Superior temporal gyrus (tissue), 1 donor: ENCODE measurements at regions not wholly inside any gene's neighbourhood (a gene's known extent, or its start where the extent isn't known, plus 50 kb on each side); places are given as distances from the start of the nearest gene placed in this dataset.

Source experiments
- DNase-seq: peaks from one replicate; pipeline ENCODE4 v3.0.0-alpha.2; 2016; ENCODE audit errors: extremely low spot score

- DNase-seq: no peak
Measured at GRCh38 chr2:10237392-10238321, 65.0 kb upstream of the HPCAL1 start.

GRCh38 chr2:10238396-10238795 is 64.3 kb upstream of the HPCAL1 start:
- DNase-seq: no peak

DNA sequence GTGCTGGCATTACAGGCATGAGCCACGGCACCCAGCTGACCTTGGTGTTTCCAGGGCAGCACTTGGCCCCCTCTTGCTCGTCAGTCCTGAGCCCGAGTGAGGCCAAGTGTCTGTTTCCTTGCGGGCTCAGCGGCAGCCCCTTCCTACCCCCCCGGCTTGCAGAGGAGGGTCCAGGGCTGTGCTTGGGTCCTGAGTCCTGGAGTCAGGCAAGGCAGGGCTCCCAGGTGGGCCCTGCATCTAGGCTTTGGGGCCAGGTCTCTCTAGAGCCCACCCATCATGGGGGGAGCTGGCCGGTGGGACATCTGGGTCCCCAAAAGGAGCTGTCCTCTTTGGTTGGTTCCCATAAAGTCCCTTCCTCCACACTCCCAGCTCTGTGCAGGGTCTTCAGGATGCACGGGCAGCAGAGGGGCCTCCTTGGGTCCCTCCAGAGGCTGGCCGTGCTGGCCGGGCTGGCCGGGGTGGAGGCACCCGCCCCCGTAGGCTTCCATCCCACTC is 63.7 kb upstream of the HPCAL1 start:
- DNase-seq: no peak

DNA sequence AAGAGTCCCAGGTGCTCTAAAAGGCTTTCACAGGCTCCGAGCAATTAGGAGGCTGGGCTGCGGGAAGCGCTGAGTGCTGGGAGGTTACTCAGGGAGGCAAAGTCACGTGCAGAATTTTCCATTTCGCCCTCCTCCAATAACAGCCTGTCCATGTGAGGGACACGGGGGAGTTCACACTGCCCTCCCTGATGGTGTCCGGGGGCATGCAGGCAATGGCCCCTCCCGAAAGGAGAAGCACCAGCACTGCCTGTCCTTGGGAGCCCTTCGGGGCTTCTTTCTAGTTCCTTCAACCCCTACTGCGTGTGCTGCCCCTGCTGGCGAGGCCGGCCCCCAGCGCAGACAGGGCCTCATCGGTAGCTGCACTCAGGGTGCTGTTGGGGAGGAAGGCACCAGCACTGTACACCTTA is 63.1 kb upstream of the HPCAL1 start:
- DNase-seq: no peak

DNA sequence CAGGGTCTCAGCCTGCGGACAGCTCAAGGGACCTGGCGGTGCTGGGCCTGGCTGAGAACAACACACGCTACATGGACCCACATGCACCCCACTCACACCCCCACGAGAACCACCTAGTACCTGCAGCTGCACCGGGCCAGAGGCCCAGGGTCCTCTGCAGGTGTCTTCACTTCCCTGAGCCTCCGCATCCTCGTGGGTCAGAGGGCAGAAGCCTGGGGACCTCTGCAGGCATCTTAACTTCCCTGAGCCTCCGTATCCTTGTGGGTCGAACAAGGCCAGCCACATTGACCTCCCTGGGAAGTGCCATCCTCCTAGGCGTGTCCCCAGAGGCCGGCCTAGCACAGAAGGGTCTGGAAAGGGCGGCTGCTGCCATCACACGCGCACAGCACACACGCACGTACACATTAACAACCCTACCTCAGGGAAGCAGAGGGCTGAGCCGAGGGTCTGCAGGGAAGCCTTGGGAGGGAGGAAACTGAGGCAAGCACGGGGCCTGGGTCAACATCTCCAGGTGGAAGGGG is 62.5 kb upstream of the HPCAL1 start:
- DNase-seq: no peak

DNA sequence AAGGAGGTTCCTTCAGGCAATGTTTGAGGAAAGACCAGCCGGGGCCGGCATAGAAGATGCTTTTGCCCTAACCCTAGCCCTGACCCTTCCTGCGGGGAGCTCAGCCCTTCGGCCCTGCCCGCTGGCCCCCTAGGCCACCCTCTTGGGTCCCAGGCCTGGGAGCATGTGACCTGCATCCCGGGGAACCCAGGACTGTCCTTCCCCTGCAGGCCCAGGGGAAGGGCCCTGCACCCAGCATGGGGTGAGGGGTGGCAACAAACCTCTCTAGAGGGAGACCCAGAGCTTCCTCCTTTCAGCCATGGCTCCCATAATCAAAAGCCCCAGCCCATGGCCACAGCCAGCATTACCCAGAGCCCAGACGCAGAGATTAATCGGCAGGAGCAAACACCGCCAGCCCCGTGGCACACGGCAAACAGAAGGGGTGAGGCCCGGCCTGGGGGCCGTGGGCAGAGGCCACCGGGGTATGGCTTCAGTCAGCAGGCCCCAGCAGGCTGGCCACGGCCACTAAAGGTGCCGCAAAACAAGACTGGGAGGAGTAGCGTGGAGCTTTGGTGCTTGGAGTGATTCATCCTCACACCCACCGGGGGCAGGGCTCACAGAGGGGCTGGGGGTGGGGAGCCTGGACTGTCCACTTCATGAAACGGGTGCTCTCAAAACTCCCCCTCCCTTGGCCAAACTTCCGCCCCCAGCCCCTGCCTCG is 61.6 kb upstream of the HPCAL1 start:
- DNase-seq: no peak

DNA sequence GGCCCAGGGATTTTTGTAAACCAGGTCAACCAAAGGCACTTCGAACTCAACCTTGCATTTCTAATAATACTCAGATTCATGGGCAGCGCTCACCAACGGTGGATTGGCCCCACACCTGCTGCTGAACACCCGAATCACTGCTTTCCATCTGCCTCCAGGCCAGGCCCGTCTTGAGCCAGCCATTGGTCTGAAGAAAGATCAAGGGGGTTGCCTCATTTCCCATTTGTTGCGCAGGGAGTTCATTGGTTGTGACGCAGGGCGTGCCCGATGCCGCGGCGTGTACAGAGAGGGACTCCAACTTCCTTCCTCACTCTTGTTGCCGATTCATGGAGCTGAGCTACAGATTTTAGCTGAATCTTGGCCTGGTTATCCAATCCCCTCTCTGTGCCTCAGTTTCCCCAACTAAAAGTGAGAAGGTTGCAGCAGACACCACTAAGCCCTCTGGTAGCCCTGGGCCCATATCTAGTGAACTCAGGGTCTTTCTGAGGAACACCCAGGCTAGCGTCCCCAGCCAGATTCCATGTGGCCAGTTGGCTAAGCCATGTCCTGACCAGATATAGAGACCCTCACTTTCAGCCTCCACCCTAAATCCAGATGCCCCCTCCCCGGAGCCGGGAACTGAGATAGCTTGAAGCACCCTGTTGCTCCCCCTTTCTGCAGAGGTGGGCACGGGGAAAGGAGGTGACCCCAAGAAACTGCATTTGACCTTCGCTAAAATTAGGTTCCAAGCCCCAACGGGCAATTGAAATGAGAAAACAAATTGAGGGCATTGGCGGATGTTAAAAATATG is 60.9 kb upstream of the HPCAL1 start:
- DNase-seq: no peak

GRCh38 chr2:10242451-10242850 is 60.3 kb upstream of the HPCAL1 start:
- no peak for DNase-seq

DNA sequence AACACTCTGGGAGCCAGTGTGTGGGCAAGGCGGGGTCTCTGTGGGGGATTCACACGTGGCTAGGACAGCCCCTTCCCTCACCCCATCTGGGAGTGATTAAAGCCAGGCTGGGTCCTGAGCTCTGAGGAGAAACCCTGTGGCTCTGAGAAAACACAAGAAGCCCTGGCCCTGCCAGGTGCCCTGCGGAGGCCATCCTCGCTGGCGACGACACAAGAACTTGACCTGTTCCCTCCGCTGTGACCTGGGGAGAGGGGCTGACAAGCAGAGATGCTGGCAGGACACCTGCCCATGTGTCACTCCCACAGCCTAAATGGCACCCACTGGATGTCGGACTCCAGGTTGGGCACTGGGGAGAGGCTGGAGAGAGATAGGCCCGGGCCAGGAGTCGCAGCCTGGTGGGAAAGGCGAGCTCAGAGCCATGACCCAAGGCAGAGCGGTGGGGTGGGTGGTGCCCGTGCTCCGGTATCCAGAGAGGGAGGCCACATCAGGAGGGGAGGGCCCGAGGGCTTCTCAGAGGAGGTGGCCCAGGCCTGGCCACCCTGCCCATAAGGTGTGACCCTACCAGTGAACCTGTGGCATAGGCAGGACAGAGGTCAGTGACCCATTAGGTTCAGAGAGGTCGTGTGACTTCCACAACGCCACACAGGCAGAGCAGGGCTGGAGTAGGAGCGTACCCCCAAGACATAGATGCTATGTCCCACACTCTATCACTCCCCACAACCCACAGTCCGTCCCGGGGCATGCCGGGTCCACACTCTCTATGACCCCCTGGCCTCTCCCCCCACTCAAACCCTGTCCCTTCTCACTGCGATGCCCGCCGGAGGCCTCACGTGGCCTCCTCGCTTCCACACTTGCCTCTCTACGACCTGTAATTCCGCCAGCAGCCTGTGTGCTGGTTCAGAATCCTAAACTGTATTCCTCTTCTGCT is 59.4 kb upstream of the HPCAL1 start:
- DNase-seq: no peak

GRCh38 chr2:10243926-10244270 is 58.8 kb upstream of the HPCAL1 start:
- DNase-seq: no peak

GRCh38 chr2:10245021-10245420 is 57.7 kb upstream of the HPCAL1 start:
- DNase-seq: no peak

DNA sequence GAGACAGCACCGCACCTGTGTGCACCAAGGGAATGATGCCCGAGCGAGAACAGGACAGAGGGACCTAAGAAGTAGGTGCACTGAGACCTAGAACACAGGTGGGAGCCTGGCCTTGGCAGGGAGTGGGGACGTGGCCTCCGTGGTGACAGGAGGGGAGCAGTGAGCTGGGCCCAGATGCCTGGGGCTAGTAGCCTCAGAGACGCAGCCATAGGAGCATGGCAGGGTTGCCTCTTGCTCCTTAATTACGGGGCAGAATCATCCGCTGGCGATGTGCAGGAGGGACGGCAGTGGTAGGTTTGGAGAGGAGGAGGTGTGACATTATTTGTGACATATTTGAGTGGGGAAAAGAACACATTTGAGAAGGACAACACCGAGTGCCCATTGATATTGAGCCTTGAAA is 57.0 kb upstream of the HPCAL1 start:
- DNase-seq: no peak

GRCh38 chr2:10246370-10246769 is 56.3 kb upstream of the HPCAL1 start:
- DNase-seq: no peak

DNA sequence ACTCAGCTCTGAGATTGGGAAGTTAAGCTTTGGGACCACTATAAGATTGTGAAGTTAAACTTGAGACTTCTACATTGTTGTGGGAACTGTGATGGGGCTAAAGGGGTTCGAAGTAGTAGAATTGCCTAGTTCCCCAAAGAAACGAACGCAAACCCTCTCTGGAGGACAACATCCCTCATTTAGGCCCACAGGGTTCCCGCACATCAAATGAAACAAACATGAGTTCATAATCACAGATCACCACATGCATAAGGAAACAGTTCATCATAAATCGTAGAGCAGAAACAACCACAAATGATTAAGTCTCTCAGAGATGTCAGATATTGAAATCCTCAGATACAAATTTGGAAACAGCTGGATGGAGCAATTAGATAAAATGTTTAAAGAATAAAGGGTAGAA is 55.9 kb upstream of the HPCAL1 start:
- no peak for DNase-seq

DNA sequence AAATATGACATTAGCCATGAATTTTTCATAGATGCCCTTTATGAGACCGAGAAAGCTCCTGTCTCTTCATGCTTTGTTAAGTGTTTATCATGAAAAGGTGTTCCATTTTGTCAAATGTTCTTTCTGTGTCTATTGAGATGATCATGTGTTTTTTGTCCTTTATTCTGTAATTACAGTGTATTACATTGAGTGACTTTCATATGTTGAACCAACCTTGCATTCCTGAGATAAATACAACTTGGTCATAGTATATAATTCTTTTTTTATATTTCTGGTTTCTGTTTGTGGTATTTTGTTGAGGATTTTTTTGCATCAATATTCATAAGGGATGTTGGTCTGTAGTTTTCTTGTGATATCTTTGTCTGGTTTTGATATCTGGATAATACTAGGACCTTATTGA is 52.9 kb upstream of the HPCAL1 start:
- no peak for DNase-seq

GRCh38 chr2:10252224-10252623 is 50.5 kb upstream of the HPCAL1 start:
- DNase-seq: no peak

- DNase-seq: no peak
Measured at GRCh38 chr2:10252661-10253060, 50.0 kb upstream of the HPCAL1 start.
